IPS-NIHi7 (cell line): ENCODE measurements at regions not wholly inside any gene's neighbourhood (a gene's known extent, or its start where the extent isn't known, plus 50 kb on each side); places are given as distances from the start of the nearest gene placed in this dataset.
"Not testable (repeated sequence)": the region's sequence is repeated elsewhere in the genome, so short reads cannot be mapped to it uniquely, and the experiment has no call there.

Experiments used
- DNase-seq: peaks from one replicate; pipeline ENCODE4 v3.0.0; 2012; ENCODE audit warnings: mixed read lengths; ENCODE audit errors: extremely low spot score

DNA sequence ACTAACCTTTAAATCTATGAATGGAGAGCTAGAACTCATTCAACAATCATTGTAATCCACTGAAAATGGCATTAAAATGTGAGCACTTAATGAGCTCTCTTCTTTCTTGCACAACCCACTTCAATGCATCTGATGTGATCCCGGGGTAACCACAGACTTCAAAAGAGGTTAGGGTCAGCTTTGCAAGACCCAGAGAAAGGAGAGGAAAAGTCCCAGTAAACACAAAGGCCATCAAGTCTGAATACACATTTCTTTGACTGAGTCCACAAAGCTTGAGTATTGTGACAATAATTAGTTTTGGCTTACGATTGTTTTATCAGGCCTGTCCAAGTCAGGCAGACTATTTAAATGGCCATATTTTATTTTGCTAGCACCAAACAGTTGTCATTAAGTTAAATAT lies 148.8 kb upstream of the ZNF608 start:
- DNase-seq, result no peak

DNA sequence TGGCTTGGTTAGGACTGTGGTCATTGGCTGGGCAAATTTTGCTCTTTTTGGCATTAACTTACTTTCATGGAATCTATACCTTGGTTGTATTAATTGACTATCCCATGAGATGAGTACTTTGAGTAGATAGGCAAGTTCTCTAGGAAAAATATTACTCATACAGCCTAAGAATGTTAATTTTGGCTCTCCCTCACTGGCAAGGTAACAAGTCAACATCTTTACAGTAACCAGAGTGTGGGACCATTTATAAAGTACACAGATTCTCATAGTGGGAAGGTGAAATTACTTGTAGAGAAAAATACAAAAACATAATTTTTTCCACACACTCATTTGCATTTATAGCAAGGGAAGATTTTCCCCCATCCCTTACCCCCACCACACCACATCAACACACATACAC lies 154.6 kb upstream of the ZNF608 start:
- no peak for DNase-seq

DNA sequence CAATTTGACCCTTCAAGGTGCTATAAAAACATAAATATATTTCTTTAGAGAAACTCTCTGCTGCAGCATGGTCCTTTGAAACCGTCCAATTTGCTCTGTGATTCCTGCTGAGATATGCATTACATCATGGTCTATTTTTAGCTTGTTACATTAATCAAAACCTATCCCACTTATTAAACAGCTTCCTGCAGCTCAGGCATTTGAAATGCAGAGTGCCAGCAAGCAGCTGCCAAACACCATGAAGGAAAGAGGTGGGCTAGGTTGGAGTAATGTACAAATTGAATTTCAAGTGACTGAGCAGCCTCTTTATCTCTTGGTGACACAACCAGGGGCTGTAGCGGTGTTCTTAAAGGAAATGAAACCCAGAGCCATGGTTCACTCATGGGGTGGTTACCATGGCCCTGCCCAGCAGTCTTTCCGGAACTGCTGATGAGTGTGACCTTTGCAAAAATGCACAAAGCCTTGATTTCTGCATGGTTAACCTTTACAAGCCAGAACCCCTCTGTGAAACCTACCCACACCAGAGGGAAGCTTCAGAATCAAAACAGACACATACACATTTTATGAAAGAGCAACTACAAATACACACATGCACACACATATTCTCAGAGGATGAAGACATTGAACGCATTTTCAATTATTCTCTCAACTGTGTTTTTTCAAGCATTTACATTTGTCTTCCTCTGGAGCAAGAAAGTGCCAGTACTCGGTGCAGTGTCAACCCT lies 155.8 kb upstream of the ZNF608 start:
- no peak for DNase-seq

DNA sequence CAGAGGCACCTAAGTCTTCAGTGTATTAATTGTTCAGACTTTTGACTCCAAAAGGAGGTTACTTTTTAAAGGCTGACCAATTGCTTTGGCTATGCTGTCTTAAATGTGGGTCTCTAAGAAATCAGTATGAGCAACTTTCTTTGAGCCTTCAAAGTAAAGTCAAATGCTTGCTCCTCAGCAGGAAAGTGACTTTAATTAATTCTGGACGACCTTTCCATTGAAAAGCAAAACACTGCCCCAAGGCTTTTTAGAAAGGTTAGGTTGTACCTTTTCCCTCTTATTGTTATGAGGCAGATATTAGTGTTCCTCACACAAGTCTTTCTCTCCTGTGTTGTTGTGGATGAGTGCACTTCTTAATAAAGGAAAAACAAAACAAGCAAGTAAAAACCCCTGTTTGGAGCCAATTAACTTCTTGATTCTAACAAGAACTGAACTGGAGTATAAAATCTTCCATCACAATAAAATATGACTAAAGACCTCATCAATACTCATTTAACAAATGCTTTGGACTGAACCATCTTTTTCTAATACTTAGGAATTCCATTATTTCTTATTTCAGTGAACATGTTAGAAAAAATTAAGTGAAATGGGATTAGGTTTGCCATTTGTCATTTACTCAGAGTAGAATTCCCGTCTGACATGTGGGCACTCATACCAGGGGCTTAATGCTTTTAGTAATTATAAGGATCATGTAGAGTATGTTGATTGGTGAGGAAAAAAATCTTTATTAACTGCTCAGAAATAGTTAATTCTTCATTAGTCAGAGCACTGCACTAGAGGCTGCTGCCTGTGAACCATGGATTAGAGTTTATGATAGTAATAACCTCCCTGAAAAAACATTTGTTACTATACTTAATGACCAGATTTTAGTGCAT lies 159.1 kb upstream of the ZNF608 start:
- no peak for DNase-seq

DNA sequence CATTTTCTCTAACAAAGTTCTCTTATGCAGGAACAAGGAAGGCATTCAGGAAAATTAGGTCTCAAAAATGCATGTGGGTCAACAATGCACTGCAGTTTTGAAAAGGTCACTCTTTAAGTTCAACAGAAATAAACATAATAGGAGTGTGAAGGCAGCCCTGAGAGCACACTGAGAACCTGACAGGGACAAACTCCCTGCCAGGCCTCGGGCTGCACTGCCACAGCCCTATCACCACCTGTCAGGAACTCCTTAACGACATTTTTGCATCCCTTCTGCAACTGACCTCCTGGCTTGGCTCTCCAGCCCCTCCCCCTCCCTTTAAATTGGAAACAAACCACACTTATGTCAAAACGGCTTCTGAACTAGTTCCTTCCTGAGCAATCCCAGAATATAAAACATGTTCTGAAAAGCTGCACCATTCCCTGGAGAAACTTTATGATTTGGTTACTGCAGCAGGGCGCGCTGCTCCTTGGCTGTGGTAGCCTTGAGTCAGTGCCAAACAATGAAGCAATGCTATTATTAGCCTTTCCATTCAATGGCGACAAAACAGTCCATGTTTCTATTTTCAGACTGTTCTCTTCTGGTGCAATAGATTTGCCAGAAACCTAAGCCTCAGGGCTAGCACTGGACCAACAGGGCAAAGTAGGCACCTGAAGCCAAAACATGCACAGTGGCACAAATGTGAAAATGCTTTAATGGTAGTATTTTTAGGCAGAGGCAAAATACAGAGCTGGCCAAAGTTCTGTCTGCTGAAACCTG lies 160.1 kb upstream of the ZNF608 start:
- DNase-seq, result no peak

DNA sequence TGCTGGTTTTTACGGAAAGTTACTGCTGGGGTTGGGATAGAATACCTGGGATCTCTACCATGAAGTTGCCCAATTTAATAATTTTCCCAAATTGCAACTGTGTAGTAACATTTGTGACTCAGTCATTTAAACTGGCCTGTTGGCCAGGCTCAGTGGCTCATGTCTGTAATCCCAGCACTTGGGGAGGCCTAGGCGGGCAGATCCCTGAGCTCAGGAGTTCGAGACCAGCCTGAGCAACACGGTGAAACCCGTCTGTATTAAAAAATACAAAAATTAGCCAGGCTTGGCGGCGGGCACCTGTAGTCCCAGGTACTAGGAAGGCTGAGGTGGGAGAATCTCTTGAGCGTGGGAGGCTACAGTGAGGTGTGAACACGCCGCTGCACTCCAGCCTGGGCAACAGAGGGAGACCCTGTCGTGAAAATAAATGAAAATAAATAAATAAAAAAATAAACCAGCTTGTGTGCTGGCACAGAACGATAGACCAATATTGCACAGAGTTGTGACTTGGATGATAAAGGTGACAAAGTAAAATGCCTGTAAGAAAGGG lies 160.7 kb upstream of the ZNF608 start:
- no peak for DNase-seq

DNA sequence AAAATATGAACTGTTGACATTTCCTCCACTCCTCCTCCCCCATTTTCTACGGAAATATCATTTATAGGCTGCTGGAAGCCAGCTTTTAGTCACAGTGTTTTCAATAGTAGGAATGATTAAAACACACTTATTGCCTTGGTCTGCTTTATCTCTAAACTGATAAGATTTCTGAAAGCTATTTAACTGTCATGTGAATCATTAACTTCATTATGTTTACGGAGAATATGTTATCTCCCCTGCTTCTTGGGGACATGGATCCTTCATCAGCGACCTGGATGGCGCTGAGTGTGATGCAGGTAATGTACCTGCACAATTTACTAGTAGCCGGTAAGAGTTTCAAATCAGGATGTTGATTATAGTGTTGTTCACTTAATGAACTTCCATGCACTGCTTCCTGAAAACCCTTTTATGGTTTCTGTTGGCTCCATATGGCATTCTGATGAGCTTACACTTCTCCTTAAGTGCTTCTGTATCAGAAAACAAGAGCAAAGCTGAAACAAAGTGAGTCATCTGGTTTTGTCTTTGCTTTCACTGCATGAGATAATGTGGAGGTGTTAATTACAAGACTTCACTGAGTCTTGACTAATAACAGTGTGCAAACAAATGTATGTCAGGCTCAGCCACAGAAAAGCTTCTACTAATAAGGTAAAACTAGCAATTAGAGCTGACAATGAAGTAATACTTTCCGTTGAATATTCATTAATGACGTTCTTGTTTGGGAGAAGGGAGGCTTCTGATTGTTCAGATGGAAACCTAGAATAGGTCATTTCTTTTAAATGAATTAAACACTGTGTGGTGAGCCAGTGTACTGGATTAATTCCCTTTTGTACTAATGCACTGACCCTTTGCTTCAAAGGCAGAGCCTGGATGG lies 162.4 kb upstream of the ZNF608 start:
- DNase-seq, result no peak

DNA sequence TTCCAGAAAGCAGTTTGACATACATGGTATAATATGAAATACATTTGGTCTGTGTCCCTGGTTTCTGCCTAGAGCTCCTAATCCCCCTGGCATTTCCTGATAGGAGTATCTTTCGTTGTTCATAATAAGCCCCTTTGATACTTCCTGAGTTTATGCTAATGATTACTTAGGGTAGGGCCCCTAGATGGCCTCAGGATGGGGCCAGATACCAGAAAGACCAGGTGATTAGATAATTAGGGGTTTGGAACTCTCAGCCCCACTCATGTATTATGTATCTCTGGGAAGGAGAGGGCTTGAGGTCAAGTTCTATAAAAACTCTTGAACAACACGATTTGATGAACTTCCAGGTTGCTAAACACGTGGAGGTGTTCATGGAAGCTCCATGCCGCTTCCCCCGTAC lies 163.3 kb upstream of the ZNF608 start:
- no peak for DNase-seq

DNA sequence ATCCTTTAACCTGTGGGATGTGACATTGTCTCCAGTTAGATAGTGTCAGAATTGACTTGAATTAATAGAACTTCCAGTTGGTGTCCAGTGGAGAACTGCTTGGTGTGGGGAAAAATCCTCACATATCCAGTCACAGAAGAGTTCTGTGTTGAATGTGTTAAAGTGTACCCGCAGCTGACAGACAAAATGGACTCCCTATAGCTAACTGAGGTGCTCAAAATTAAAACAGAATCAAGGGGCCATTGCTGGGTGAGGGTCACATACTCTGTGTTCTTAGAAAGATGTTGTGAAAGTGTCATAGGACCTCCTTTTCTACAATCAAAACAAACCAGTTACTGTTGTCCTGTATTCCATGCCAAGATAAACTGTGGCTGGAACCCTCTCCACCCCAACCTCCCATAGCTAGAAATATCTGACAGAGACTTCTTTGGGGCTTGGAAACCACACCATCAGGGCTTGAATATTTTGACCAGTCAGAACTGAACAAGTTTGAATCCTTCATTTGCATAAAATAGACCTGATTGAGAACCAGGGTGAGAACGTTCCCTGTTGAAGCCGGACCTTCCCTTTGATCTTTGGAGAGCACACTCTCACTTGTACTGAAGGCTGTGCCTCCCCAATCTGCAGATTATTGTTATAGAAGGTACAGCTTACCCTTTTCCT lies 164.0 kb upstream of the ZNF608 start:
- DNase-seq, result no peak

DNA sequence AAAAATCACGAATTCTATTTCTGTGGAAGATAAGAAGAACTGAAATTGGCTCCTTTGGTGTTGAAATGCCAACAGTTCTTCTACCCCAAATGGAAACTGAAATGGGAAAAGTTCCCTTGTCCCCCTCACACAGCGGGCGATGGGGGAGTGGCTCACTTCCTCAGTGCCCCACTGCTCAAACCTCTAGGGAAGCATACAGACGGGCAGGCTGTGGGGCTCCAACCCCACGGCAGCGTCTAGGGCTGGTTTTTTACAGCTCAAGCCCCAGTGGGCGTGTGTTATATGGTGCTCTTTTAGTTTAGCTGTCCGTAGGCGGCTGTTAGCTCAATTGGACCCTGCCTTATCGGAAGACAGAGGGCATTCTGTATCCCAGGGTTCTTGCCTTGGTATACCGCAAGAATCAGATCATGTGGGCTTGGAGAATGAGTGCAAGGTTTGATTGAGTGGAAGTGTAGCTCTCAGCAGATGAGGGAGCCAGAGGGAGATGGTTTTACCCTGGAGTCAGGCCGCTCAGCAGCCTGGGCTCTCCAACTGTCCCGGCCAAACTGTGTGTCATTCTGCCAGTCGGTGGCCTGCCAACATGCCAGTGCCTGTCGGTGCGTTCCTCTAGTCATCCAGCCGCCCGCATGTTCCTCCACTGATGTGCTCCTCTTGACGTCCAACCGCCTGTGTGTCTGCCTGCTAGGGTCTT lies 166.3 kb upstream of the ZNF608 start:
- DNase-seq, result no peak

DNA sequence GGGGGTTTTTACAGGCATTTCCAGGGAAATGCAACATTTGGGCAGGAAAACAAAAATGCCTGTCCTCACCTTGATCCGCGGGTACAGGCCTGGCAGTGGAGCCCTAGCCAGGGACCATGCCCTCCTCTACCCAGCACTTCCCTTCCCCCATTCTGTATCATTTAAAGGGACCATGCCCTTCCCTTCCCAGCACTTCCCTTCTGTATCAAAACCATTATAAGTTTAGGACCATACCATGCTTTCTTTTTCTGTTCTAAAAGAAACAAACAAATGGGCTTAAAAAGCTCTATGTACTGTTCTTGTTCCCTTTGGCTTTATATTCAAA lies 166.9 kb upstream of the ZNF608 start:
- DNase-seq, result no peak

DNA sequence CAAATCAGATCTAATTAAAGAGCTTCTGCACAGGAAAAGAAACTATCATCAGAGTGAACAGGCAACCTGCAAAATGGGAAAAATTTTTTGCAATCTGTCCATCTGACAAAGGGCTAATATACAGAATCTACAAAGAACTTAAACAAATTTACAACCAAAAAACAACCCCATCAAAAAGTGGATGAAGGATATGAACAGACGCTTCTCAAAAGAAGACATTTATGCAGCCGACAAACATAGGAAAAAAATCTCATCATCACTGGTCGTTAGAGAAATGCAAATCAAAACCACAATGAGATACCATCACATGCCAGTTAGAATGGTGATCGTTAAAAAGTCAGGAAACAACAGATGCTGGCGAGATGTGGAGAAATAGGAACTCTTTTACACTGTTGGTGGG lies 169.9 kb upstream of the ZNF608 start:
- DNase-seq, result not testable (repeated sequence)

DNA sequence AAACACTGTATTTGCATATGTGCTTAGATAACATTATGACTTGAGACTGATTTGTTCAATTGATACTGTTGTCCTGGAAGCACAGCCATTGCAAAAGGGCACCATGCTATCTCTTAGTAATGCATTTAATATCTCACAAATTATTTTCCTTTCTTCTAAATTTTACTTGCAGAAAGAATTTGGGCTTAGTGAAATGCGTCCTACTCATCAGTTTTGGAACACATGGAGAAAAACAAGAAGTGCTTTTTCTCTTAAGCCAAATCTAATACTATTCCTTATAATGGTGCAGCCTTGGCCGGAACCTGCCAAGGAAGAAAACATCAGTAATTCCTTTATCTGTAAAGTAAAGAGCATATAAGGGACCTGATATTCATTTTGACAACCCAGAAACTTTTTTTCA lies 172.2 kb upstream of the ZNF608 start:
- no peak for DNase-seq

DNA sequence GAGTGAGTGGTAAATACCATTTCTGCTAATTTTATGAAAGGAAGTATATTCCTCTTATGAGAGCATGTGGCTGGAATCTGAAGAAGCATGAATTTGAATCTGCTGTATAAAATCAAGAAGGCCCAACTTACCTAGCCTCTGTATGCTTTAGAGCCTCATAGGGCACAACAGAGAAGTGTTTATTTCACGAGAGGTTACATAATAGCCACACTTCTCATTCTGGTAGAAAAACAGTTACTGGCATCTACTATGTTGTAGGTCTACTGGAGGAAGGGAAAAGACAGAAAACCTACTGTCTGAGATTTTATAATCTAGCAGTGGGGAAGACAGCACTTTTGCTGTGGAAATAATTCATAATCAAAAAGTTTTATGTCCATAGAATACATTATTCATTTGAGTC lies 172.6 kb upstream of the ZNF608 start:
- no peak for DNase-seq

DNA sequence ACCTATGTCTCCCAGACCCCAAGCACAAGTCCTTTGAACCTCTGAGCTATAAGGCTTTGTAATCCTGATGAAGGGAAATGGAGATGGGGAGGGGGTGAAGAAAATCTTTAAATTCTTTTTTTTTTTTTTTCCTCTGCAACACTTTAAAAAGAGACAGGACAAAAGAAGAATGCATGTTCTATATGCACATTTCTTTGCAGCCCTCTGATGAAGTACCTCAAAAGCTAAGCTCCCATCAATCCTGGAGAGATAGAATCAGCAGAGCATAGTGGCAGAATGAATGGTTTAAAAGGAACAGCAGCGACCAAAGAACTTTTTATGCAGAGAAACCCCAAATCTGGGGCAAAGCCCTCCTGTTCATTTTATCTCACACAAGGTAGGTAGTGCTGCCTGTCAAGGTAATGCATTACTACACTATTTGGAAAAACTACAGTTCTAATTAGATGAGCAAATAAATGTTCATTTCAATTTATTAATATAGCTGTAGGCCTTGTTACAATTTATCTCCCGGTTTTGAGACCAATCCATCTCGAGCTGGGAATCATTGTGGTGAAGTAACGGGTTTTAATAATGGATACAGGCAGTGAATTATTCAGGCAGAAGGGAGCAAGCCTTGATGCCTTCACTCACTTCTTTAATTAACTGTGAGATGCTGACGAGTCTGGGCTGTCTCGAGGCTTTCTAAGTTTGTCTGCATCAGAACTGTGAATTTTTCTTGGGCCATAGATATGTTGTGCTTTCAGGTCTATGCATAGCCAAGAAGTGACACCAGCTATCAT lies 173.5 kb upstream of the ZNF608 start:
- DNase-seq, result no peak

DNA sequence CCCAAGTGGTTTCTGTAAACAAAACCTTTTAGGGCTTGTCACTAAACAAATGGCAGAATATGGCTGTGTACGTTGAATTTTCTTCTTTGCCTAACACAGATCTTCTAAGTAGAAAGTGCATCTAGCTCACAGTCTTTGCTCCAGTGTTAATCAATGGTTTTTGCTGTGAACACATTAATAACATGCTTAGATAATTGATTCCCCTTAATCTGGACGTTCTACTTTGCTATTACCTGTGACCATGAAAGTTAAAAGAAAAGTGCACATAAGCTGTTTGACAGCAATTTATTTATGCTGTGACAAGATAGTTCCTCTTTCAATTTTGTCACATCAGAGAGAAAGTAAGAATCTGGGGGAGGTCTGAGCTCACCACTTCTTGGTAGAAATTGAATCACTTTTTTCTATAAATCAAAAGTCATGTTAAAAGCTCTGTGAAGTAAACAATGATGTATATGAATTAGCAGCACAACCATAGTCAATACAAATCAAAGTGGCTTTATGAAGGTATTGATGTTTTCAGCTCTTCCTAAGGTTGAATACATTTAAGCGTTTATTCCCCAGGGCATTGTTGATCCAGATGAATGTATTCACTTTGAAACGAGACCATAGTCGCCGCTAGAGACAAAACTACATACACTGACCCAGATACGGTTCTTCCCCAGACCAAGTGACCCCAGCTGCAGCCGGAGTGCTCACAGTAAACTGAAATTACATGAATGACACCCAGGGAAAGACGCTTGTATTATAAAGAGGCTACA lies 174.6 kb upstream of the ZNF608 start:
- no peak for DNase-seq

DNA sequence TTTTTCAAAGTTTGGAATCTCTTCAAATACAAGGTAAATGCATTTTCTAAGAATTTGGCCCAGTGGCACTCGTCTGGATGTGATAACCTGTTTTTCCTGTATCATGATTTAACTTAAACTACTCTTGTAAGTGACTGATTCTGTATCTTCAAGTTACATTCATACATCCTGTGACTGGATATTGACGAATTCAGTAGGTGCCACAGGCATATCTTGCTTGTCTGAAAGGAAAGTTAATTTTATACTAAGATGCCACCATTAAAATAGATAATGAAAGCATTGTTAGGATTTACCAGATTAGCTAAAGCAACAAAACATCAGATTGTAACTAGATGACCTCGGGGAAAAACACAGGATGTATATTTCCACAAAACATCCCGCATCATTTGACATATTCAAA lies 175.3 kb upstream of the ZNF608 start:
- DNase-seq, result no peak

DNA sequence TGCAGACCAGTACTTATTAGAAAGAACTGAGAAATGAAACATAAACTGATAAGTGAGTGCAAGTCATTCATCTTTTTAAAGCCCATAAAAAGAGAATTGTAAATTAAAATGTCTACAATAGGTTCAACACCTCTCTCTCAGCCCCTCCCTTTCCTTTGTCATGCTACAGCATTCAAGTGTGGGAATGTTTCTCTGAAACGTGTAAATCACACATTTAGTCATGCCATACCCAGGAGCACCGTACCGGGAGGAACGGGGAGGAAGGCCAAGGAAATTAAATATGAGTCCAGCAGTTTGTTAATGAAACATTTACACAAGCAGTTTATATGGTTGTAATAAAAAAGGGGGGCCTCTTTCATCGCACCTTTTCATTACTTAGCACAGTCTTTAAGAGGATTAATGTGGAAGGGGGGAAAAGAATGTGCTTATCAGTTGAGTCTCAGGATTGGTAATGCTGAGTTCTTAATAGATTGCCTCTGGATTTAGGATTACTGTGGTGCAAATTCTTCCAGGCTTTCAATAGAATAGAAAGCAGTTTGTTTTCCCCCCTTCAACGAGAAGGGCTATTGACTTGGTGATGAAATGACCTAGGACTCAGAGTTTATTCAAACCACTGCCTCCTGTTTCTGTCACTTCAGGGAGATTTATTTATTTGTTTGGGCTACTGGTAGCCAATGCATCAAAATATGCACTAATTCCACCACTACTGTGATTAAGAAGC lies 176.0 kb upstream of the ZNF608 start:
- no peak for DNase-seq
